Suprapubic skin (tissue), 4 donors: ENCODE measurements at regions not wholly inside any gene's neighbourhood (a gene's known extent, or its start where the extent isn't known, plus 50 kb on each side); places are given as distances from the start of the nearest gene placed in this dataset.

Source experiments
- DNase-seq, 2 donors: peaks; one replicate each; pipeline ENCODE4 v3.0.0-alpha.2; 2019; ENCODE audit warnings: low spot score in 2 of 2
- H3K27ac ChIP-seq: fragments of 200-600 bp; sonication (generic); one replicate; pipeline ENCODE4 v1.5.1; 2019
- H3K27me3 ChIP-seq: fragments of 200-600 bp; sonication (generic); one replicate; pipeline ENCODE4 v1.5.1; 2019
- H3K36me3 ChIP-seq: fragments of 200-600 bp; sonication (generic); one replicate; pipeline ENCODE4 v1.5.1; 2019
- H3K4me1 ChIP-seq: fragments of 200-600 bp; sonication (generic); one replicate; pipeline ENCODE4 v1.5.1; 2019
- H3K4me3 ChIP-seq: fragments of 200-600 bp; sonication (generic); one replicate; pipeline ENCODE4 v1.5.1; 2019; ENCODE audit warnings: mild to moderate bottlenecking
- H3K9me3 ChIP-seq: fragments of 200-600 bp; sonication (generic); one replicate; pipeline ENCODE4 v1.5.1; 2019
- CTCF ChIP-seq, 2 donors: fragments of 200-600 bp in 1 of 2; fragments of 450-650 bp in 1 of 2; sonication (generic) in 1 of 2; IDR thresholded peaks; one replicate each; pipeline ENCODE4 v1.5.1; 2016 to 2019; ENCODE audit warnings: antibody characterized with exemption in 2 of 2, mild to moderate bottlenecking in 1 of 2, moderate library complexity in 1 of 2
- EP300 ChIP-seq: sonication (generic); formaldehyde crosslinking; IDR thresholded peaks from one replicate; pipeline ENCODE4 v1.6.1; 2017; ENCODE audit warnings: antibody characterized with exemption
- POLR2A ChIP-seq, 2 donors: fragments of 450-650 bp; IDR thresholded peaks; one replicate each; pipeline ENCODE4 v1.6.1; 2017; ENCODE audit warnings: antibody characterized with exemption in 2 of 2, mild to moderate bottlenecking in 2 of 2, moderate library complexity in 2 of 2
- POLR2AphosphoS5 ChIP-seq, 3 donors: sonication (generic); formaldehyde crosslinking; IDR thresholded peaks; one replicate each; pipeline ENCODE4 v1.6.1; 2017; ENCODE audit warnings: antibody characterized with exemption in 3 of 3
- WGBS: methylation state at CpG from one replicate; pipeline ENCODE4 v1.1.5; 2018; 5-methylcytosine and 5-hydroxymethylcytosine counted together

GRCh38 chr1:234722904-234723720 is 113.1 kb upstream of the IRF2BP2 start:
- TF ChIP-seq POLR2A (IDR thresholded peaks at IDR 0.05) = no peak
- TF ChIP-seq CTCF (IDR thresholded peaks at IDR 0.05) = no peak
- peak in 2 of 3 donors; percentile 43 to 67 for TF ChIP-seq POLR2AphosphoS5 (IDR thresholded peaks at IDR 0.05)
- no peak for TF ChIP-seq EP300
- H3K4me1 ChIP-seq = peaks cover 95% of the 10 kb centered on the region
- WGBS = 5% methylated on average over 20 of the region's 26 CpGs
- no peaks in the 10 kb centered on the region for H3K9me3 ChIP-seq
- no peaks in the 10 kb centered on the region for H3K27me3 ChIP-seq
- peak; percentile 92 to 94 for DNase-seq
- H3K27ac ChIP-seq = peak overlapping the region; percentile 98
- H3K36me3 ChIP-seq = no peaks in the 10 kb centered on the region
- peak overlapping the region; percentile 17 for H3K4me3 ChIP-seq

GRCh38 chr1:234722270-234722704 is 112.3 kb upstream of the IRF2BP2 start:
- 24% methylated on average over 8 of the region's 9 CpGs for whole genome bisulfite sequencing
- Histone ChIP-seq H3K4me1 (peaks cover 96% of the 10 kb centered on the region), H3K36me3 (no peaks in the 10 kb centered on the region), H3K4me3 (peak overlapping the region; percentile 17), H3K9me3 (no peaks in the 10 kb centered on the region), H3K27me3 (no peaks in the 10 kb centered on the region), H3K27ac (peak overlapping the region; percentile 98)
- TF ChIP-seq POLR2AphosphoS5 (IDR thresholded peaks at IDR 0.05) (no peak), POLR2A (IDR thresholded peaks at IDR 0.05) (no peak), CTCF (IDR thresholded peaks at IDR 0.05) (no peak), EP300 (no peak)
- peak in 1 of 2 donors; percentile 63 for DNase-seq

- H3K4me1 ChIP-seq = peaks cover 96% of the 10 kb centered on the region
- H3K4me3 ChIP-seq = no peak overlapping the region
- no peaks in the 10 kb centered on the region for H3K27me3 ChIP-seq
- H3K36me3 ChIP-seq = no peaks in the 10 kb centered on the region
- DNase-seq = peak in 1 of 2 donors; percentile 73
- peak overlapping the region; percentile 98 for H3K27ac ChIP-seq
- WGBS = 8% methylated on average over 12 of the region's 12 CpGs
- TF ChIP-seq POLR2A (IDR thresholded peaks at IDR 0.05) = no peak
- peak; percentile 83 for TF ChIP-seq EP300
- TF ChIP-seq POLR2AphosphoS5 (IDR thresholded peaks at IDR 0.05) = peak in 1 of 3 donors; percentile 56
- TF ChIP-seq CTCF (IDR thresholded peaks at IDR 0.05) = no peak
- H3K9me3 ChIP-seq = no peaks in the 10 kb centered on the region
Measured at GRCh38 chr1:234721476-234722269, 111.7 kb upstream of the IRF2BP2 start.

GRCh38 chr1:234720709-234721441 is 110.9 kb upstream of the IRF2BP2 start:
- H3K4me3 ChIP-seq = no peak overlapping the region
- TF ChIP-seq POLR2A (IDR thresholded peaks at IDR 0.05) = no peak
- no peak for TF ChIP-seq CTCF (IDR thresholded peaks at IDR 0.05)
- peak in 1 of 3 donors; percentile 60 for TF ChIP-seq POLR2AphosphoS5 (IDR thresholded peaks at IDR 0.05)
- peak overlapping the region; percentile 98 for H3K27ac ChIP-seq
- H3K9me3 ChIP-seq = no peaks in the 10 kb centered on the region
- H3K36me3 ChIP-seq = no peaks in the 10 kb centered on the region
- peaks cover 96% of the 10 kb centered on the region for H3K4me1 ChIP-seq
- no peaks in the 10 kb centered on the region for H3K27me3 ChIP-seq
- WGBS = 51% methylated on average over 13 of the region's 15 CpGs
- DNase-seq = peak in 1 of 2 donors; percentile 77
